GM11168 (cell line): ENCODE measurements at regions not wholly inside any gene's neighbourhood (a gene's known extent, or its start where the extent isn't known, plus 50 kb on each side); places are given as distances from the start of the nearest gene placed in this dataset.

Experiments
- in situ Hi-C: fragments of 300-500 bp; cut with MboI; formaldehyde crosslinking; loops from one replicate; pipeline ENCODE4 v1.12.0; 2022; ENCODE audit warnings: low sequenced_read_pairs; ENCODE audit not compliant: unreplicated experiment

GRCh38 chrX:40326186-40326965 lies 228.6 kb upstream of the BCOR start:
- in situ Hi-C loops = no loop called here

GRCh38 chrX:40325161-40325560 lies 227.4 kb upstream of the BCOR start:
- in situ Hi-C loops = no loop called here

GRCh38 chrX:40323977-40324376 lies 226.2 kb upstream of the BCOR start:
- in situ Hi-C loops = no loop called here

DNA sequence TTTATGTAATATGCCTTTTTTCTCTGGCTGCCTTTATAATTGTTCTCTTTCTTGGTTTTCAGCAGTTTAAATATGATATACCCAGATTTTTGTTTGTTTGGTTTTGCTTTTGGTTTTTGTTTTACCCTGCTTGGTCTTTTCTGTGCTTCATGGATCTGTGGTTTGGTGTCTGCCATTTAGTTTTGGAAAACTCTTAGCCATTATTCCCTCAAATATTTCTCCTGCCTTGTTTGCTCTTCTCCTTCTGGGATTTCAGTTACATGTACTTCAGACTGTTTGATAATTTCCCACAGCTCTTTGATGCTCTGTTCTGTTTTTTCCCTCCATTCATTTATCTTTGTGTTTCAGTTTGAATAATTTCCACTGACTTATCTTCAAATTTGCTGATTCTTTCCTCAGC lies 223.1 kb upstream of the BCOR start:
- in situ Hi-C loops = no loop called here

DNA sequence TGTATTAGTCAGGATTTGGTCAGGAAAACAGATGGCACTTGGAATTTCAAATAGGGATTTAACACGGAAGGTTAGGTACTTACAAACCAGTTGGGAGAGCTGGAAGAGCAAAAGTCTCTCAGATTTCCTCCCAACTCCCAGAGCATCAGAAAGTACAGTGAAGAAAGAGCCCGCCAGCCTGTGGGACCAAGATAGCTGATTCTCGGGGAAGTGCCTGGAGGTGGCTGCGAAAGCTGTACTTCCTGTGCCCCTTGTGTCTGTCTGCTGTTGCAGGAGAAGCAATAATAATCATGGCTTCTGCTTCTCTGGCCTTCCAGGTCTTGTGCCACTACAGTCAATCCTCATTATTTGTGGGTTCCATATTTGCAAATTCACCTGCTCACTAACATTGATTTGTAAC lies 221.0 kb upstream of the BCOR start:
- in situ Hi-C loops = no loop called here

- in situ Hi-C loops = no loop called here
Measured at GRCh38 chrX:40318076-40318475, 220.3 kb upstream of the BCOR start.

- in situ Hi-C loops = no loop called here
Measured at GRCh38 chrX:40316502-40316901, 218.7 kb upstream of the BCOR start.

DNA sequence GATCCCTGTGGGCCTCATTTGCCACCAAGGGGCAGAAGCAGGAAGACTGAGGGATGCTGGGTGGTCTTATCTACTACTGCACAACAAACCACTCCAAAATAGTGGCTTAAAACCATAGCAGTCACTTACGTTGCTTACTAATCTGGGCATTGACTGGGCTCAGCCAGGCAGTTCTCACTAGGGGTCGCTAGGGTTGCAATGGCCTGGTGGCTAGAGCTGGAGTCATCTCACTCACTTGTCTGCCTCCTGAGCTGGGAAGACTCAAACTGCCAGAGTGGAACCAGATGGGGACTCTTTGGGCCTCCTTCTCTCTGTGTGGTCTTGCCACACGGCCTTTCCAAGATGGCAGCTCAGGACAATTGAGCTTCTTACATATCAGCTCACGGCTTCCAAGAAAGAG lies 216.3 kb upstream of the BCOR start:
- in situ Hi-C loops = no loop called here

DNA sequence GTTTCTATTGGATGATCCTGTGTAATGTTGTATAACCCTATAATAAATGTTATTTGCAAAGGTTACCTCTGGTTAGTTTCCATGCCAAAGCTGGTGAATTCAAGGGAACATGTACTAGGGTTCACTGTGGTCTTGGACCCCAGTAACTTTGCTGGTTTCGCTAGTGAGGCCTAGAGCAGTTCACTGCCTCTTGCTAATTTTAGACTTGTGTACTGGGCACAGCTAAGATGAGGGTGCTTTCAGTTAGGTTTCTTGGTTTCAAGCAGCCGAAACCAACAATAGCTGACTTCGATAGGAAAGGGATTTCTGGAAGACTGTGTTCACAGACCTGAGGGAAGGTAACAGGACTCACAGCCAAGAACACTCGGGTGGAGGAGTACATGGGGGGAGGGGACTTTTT lies 215.5 kb upstream of the BCOR start:
- in situ Hi-C loops = no loop called here

DNA sequence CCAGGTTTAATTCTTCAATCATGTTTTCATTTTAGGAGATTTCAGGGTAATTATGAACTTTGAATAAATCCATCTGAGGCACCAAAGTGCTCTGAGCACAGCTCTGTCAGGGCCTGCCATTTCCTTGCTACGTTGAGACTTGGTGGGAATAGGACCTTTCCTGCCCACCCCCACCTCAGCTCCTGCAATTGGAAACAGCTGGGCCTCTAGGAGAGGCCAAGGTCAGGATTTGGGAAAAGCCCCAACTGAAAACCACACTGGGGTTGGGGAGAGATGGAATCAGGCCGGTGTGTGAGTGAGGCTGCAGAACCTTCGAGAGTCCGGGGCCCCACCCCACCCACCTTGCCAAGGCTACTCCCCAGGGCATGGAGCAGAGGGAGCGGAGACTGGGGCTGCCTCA lies 212.7 kb upstream of the BCOR start:
- in situ Hi-C loops = no loop called here

GRCh38 chrX:40310016-40310415 lies 212.3 kb upstream of the BCOR start:
- in situ Hi-C loops = no loop called here

DNA sequence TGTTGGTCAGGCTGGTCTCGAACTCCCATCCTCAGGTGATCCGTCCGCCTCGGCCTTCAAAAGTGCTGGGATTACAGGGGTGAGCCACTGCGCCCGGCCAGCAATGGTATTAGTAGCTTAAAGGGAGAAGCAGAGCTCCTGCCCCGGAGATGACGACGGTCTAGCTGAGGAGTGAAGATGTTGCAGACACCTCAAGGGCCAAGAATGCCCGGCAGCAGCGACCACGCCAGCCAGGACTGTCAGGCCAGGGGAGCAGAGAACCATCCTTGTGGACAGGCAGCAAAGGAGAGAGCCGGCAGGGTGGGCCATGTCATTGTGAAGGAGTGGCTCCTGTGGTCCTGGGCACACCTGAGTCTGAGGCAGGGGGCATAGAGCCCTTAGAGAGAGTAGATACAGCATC lies 210.1 kb upstream of the BCOR start:
- in situ Hi-C loops = no loop called here

DNA sequence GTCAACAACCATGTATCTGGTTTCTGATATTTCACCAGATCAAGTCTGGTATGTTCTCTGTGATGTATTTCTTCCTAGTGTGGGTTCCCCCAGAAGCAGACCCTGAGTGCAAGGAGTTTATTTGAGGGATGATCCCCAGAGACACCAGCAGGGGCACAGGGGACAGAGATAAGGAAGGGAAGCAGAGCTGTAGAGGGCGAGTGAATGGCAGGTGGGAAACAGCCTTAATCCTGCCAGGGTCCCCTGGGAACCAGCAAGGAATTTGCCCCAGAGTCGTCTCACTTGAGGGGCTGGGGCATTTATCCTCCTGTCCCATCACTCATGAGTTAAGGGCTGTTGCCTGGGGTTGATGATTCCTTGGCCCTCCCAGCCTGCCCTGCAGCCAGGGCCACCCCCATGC lies 206.4 kb upstream of the BCOR start:
- in situ Hi-C loops = no loop called here

DNA sequence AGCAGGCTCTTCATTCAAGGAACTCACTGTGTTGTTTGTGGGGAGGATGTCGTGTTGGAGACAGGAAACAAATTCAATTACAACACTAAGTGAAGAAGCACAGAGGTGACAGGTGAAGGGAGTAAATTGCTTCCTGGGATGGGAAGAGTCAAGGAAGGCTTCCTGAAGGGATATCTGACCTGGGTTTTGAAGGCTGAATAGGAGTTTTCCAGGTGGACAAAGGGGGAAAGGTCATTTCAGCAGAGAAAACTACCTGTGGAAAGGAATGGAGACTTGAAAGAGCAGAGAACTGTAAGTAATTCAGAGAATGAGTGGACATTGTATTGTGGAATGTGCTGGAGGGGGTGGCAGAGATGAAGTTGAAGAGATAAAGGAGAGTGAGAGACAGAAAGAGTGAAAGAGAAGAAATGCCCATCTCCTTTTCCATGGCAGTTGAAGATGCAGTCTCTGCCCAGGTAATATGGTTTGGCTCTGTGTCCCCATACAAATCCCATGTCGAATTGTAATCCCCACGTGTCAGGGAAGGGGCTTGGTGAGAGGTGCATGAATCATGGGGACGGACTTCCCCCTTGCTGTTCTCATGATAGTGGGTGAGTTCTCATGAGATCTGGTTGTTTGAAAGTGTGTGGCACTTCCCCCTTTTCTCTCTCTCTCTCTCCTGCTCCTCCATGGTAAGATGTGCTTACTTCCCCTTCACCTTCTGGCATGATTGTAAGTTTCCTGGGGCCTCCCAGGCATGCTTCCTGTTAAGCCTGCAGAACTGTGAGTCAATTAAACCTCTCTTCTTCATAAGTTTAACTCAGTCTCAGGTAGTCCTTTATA lies 205.7 kb upstream of the BCOR start:
- in situ Hi-C loops = no loop called here

GRCh38 chrX:40300286-40300890 lies 202.6 kb upstream of the BCOR start:
- in situ Hi-C loops = no loop called here

DNA sequence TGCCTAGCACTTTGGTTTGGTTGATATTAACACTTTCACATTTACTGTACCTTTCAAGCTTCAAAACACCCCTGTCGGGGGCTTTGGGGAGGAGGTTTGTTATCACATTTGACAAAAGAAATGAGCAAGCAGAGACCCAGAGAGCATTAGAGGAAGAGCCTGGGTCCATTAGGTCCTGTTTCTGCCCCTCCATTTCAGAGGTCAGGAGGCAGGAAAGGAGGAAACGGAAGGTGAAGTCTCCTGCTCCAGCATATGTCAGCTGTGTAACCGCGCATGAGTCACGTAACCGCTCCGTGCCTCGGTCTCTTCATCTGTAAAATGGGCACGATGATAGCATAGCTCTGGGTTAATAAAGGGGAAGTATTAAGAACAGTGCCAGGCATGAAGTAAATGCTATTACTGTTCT lies 201.9 kb upstream of the BCOR start:
- in situ Hi-C loops = no loop called here

- in situ Hi-C loops = no loop called here
Measured at GRCh38 chrX:40298572-40299479, 201.1 kb upstream of the BCOR start.

GRCh38 chrX:40298069-40298468 lies 200.3 kb upstream of the BCOR start:
- in situ Hi-C loops = no loop called here

- in situ Hi-C loops = no loop called here
Measured at GRCh38 chrX:40291553-40291952, 193.8 kb upstream of the BCOR start.

GRCh38 chrX:40290517-40290916 lies 192.8 kb upstream of the BCOR start:
- in situ Hi-C loops = no loop called here
